ENCODE measurements at regions not wholly inside any gene's neighbourhood (a gene's known extent, or its start where the extent isn't known, plus 50 kb on each side); places are given as distances from the start of the nearest gene placed in this dataset.

GRCh38 chr12:19965196-19966038 lies 402.9 kb upstream of the PDE3A start:
- DNase-seq, result no peak

DNA sequence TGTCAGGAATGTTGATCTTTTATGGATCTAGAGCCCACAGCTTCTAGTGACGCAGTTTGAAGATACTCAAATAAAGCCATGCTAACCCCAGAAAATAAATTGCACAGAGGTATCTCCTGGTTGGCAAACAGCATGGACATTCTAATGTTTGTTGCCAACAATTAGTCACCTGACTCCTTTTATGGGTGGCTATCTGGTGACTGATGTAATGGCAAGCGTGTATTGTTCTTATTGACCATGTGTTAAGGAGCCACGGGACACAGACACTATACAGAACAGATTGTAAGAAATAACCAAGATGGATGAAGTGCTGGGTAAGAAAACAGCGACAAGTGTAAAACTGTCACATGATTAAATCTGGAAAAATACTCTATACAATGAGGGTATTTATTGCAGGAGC lies 401.3 kb upstream of the PDE3A start:
- DNase-seq, result peak; percentile 19

- peak; percentile 86 for DNase-seq
These were observed 400.9 kb upstream of the PDE3A start for GRCh38 chr12:19967431-19967830.

DNA sequence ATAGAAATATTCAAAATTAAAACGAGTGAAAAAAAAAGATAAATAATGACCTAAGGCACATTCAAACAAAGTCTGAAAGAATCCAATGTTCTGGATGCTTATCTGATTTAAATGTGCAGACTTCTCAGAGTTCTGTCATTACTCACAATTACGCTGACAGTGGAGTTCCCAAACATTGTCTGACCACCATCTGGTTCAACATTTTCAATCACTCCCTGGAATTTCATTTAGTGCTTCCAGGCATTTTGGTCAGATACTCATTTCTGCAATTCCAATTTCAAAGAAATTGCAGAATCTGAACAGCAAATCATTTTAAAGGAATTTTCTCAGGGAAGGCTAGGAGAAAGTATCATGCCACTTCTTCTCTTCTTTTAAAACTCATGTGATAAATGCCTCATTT lies 398.2 kb upstream of the PDE3A start:
- DNase-seq, result no peak

DNA sequence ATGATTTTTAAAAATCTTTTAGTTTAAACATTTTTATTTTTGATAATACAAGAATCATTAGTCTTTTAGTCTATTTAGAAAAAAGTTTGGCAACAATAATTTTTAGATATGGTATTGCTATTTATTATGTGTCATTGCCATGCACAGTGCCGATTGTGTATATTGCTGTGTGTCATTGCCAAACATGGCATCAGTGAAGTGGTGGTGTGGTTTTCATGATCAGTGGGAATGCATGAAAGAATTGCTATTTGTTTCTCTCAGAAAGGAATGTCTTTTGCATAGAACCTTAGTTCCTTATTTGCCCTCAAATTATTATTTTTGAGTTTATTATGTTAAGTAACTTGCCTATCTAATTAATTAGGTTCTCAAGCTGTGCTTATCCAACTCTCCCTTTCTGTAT lies 397.5 kb upstream of the PDE3A start:
- DNase-seq, result no peak

GRCh38 chr12:19971361-19972280 lies 396.7 kb upstream of the PDE3A start:
- no peak for DNase-seq

GRCh38 chr12:19972325-19973288 lies 395.7 kb upstream of the PDE3A start:
- no peak for DNase-seq

DNA sequence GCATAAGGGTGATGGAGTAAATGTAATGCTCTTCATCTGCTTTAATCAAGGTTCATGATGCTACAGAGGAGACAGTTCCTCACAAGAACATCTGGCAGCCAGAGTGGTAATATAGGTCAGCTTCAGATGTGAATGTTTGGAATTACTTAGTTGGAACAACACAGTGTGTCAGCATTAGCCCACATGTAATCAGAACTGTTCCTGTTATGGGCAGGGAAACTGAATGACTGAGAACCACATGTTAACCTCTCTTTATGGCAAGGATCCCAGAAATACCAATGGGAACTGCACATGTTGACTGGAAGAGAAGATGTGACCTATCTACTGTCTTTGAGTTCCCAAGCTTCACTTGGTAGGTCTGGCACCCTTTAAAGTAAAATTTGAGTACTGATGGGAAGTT lies 390.1 kb upstream of the PDE3A start:
- DNase-seq, result no peak

DNA sequence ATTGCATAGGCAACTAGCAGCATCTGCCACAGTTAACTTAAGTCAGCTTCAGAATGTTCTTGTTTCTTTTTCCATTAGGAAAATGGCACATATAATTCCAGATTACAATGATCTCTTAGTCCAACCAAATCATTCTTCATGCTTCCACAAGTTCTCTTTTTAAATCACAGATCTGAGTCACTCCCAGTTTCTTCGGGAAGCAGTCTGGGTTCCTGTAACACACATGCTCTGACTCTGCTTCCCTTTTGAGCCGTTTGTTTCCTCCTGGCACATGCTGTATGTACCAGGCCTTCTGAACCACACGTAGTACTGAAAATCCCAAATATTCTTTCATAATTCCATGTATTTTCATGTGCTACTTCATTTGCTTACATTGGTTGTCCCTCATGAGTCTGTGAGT lies 388.8 kb upstream of the PDE3A start:
- no peak for DNase-seq

- no peak for DNase-seq
These were observed 386.4 kb upstream of the PDE3A start for GRCh38 chr12:19981944-19982343.

GRCh38 chr12:19988001-19988400 lies 380.3 kb upstream of the PDE3A start:
- no peak for DNase-seq

DNA sequence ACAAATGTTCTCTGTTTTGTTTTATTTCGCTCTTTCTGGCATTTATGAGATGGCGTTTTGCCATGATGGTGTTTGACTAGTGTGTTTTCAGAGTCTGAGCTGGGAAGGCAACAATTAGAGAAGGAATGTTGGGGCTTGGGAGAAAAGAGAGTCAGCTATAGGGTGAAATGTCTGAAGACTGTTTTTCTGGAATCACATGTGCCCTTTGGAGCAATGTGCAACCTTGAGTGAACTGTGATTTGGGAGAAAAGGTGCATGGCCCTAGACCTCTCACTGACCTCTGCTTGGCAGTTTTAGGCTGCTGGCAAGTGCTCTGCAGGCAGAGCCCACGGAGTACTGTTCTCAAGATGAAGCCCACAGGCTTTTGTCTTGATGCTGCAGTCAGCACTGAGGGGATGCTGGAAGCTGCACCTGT lies 379.9 kb upstream of the PDE3A start:
- DNase-seq, result no peak

DNA sequence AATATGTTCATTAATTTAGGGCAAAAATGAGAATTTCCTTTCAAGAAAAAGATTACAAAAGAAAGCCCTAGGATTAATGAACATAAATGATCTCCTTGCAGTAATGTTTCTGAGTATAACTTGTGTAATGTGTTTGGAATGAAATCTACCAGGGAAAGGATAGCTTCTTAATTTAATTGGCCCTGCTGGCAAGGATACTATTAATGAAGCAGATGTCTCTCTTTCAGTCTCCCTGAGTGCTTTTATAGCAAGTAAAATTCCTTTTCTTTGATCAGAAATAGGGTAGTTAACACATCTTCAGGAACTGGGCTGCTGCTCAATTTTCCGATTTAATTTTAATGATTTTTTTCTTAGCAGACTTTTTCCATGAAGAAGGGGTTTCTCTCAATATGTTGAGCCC lies 379.4 kb upstream of the PDE3A start:
- no peak for DNase-seq

- DNase-seq, result no peak
These were observed 377.2 kb upstream of the PDE3A start for GRCh38 chr12:19991146-19991545.

DNA sequence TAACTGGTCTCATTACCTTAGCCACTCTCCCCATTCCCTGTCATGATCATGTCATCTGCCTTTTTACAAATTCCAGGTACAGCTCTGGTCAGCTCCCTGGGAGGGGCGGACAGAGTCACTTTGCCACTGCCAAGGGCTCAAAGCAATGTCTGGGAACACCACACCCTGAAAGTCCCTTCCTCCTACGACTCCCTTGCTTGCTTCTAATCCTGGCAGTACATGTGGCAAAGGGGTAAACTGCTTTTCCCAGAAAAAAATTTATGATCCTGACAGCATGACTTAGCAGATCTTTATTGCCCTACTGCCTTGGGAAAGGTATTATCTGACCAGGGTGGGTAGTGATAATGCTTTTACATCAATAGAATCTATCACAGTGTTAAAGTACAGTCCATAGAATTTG lies 376.0 kb upstream of the PDE3A start:
- no peak for DNase-seq

DNA sequence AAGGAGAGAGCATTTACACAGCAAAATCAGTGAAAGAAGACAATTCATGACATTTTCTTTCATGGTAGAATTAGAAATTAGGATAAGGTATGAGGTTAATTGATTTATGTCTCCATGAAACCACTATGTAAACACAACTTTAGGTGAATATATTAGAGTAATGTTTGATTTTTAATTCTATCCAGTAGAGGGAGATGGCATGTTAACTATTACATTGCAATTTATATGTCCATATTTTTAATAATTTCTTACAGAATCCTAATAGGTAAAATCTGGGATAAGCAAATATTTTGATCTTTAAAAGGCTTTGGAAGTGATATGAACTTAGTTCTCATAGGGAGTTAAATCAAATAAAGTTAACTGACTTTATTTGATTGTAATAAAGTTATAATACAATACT lies 373.4 kb upstream of the PDE3A start:
- no peak for DNase-seq

- no peak for DNase-seq
These were observed 370.5 kb upstream of the PDE3A start for GRCh38 chr12:19997656-19998400.

DNA sequence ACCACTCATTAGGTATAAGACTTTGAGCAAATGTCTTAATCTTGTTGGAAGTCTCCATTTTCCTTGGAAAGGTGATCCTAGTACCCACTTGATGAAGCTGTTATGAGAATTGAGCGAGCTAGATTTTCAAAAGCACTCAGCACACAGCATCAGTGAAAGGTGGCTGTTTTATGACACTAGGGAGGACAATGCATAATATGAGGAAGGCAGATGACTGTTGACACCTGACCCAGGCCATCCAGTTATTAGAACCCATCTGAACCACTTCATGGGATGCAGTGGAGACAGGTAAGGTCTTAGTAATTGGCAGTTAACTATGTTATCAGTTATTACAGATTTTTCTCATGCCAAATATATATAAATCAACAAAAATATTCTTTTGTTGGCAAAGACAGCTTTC lies 369.9 kb upstream of the PDE3A start:
- DNase-seq, result peak; percentile 11

DNA sequence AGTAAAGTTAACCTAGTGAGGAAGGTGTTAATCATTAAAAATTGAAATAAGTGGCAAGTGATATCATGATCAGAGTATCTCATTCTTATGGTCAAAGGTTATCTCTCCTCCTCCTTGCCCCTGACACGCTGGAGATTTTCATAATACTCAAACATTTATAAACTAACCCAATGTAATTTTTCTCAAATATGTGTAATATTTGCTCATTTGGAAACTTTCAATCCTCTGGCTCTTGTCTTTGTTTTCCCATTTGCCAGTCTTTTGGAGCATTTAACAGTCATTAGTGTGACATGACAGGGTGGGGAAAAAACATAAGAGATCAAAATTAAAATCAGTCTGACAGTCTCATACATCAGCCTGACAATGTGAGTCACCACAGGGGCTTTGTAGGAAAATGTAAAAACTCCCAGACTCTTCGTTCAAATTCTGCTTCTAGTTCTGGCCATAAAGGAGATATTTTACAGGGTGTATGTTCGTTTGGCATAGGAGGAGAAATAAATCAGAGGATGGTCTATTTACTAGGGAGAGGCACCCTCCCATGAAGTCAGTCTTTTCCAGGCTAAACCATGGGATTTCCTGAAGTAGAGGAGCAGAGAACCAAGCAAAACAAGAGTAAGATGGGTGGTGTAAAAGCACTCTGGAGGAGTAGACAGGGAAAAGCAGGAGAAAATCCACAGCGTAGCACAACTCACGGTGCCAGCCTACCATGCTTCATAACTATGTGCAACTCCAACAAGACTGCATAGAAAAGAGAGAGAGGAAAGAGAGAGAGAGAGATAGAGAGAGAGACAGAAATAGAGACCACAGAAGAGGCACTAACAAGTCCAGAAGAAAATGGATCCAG lies 369.2 kb upstream of the PDE3A start:
- no peak for DNase-seq

DNA sequence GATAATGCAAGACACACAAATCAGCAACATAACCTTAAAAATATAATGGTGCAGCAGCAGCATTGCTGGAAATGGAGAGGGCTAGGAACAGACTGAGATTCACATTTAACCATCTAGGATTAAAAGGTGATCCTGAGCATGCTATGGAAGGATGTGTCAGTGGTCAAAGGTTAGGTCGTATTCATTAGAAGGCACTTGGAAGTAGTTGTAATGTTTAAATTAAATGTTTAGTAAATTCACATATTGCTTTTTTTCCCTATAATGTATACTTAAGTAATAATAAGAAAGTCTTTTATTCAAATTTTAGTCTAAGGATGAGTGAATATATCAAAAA lies 368.6 kb upstream of the PDE3A start:
- no peak for DNase-seq

- DNase-seq, result peak; percentile 40
These were observed 368.0 kb upstream of the PDE3A start for GRCh38 chr12:20000229-20000849.

Data from DMS153 (cell line).